Calu3 (cell line): ENCODE measurements at regions not wholly inside any gene's neighbourhood (a gene's known extent, or its start where the extent isn't known, plus 50 kb on each side); places are given as distances from the start of the nearest gene placed in this dataset.

Source experiments
- BruUV-seq: library from RNA; stranded (reverse); fragments of 400-500 nt; replicated peaks from 2 replicates; lab custom pipeline; 2021; lab: Mats Ljungman, UMichigan
- CTCF ChIA-PET: fragments of 300-600 bp; sonication (Branson Sonifier 250); formaldehyde crosslinking; loops from one replicate; lab custom pipeline; 2022; ENCODE audit warnings: antibody characterized with exemption; lab: Charles Lee
- DNase-seq: peaks from one replicate; pipeline ENCODE4 v3.0.0; 2022
- H3K27ac Mint-ChIP-seq: one replicate; pipeline ENCODE4 v1.8.0; 2022; ENCODE audit warnings: mixed read lengths; ENCODE audit not compliant: unreplicated experiment
- H3K27me3 Mint-ChIP-seq: one replicate; pipeline ENCODE4 v1.8.0; 2022; ENCODE audit warnings: mixed read lengths; ENCODE audit not compliant: unreplicated experiment
- H3K36me3 Mint-ChIP-seq: one replicate; pipeline ENCODE4 v1.8.0; 2022; ENCODE audit warnings: mild to moderate bottlenecking, moderate library complexity, mixed read lengths; ENCODE audit not compliant: insufficient read depth, unreplicated experiment
- H3K4me1 Mint-ChIP-seq: one replicate; pipeline ENCODE4 v1.8.0; 2022; ENCODE audit warnings: mild to moderate bottlenecking, low read depth, mixed read lengths; ENCODE audit not compliant: unreplicated experiment
- H3K4me3 Mint-ChIP-seq: one replicate; pipeline ENCODE4 v1.8.0; 2022; ENCODE audit warnings: mild to moderate bottlenecking, low read depth, moderate library complexity, mixed read lengths; ENCODE audit not compliant: unreplicated experiment
- H3K9me3 Mint-ChIP-seq: one replicate; pipeline ENCODE4 v1.8.0; 2022; ENCODE audit warnings: low read depth, mixed read lengths; ENCODE audit not compliant: unreplicated experiment
- intact Hi-C: fragments of 100-400 bp; cut with micrococcal nuclease; formaldehyde crosslinking; loops from one replicate; pipeline ENCODE4 v1.10.0; 2022; ENCODE audit not compliant: unreplicated experiment
- TF ChIP-seq, protein P1 (sequence below): fragments of 200-600 bp; IDR thresholded peaks from one replicate; pipeline ENCODE4 v1.8.0; 2022; ENCODE audit warnings: antibody characterized with exemption; ENCODE audit not compliant: unreplicated experiment

DNA sequence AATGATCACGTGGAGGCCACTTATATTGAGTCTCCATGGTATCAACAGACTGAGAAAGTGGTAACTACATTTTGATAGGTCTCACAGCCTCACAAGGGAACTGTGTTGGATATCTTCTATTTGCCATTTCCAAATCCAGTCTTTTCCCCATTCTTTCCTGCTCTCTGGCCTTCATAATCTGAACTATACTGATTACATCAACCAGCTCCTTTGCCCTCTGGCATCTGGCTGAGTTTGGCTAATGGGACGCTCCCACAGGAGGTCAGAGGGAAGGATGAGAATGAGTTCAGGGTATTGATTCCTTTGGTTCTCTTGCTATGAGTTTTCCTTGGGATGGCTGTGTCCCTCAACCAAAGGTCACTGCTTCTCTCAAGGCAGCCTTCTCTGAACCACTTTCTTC lies 152.6 kb downstream of the RTL9 start:
- no peaks in the 10 kb centered on the region for H3K9me3 Mint-ChIP-seq
- TF ChIP-seq, protein P1, sequence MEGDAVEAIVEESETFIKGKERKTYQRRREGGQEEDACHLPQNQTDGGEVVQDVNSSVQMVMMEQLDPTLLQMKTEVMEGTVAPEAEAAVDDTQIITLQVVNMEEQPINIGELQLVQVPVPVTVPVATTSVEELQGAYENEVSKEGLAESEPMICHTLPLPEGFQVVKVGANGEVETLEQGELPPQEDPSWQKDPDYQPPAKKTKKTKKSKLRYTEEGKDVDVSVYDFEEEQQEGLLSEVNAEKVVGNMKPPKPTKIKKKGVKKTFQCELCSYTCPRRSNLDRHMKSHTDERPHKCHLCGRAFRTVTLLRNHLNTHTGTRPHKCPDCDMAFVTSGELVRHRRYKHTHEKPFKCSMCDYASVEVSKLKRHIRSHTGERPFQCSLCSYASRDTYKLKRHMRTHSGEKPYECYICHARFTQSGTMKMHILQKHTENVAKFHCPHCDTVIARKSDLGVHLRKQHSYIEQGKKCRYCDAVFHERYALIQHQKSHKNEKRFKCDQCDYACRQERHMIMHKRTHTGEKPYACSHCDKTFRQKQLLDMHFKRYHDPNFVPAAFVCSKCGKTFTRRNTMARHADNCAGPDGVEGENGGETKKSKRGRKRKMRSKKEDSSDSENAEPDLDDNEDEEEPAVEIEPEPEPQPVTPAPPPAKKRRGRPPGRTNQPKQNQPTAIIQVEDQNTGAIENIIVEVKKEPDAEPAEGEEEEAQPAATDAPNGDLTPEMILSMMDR = no peak
- H3K4me3 Mint-ChIP-seq = no peak overlapping the region
- no peaks in the 10 kb centered on the region for H3K36me3 Mint-ChIP-seq
- no peaks in the 10 kb centered on the region for H3K4me1 Mint-ChIP-seq
- H3K27me3 Mint-ChIP-seq = no peaks in the 10 kb centered on the region
- BruUV-seq = no TSS peak
- CTCF ChIA-PET = interaction anchor here (0.5 kb wide), 1 partner anchor 21 kb away, joined by 3 read pairs; no protein-coding TSS in a partner anchor
- no peak for DNase-seq
- no peak overlapping the region for H3K27ac Mint-ChIP-seq
- intact Hi-C loops = no loop called here

GRCh38 chrX:110512341-110512740 lies 153.7 kb downstream of the RTL9 start:
- no peaks in the 10 kb centered on the region for H3K36me3 Mint-ChIP-seq
- BruUV-seq = no TSS peak

GRCh38 chrX:110514509-110514908 lies 155.9 kb downstream of the RTL9 start:
- Mint-ChIP-seq H3K27me3 (no peaks in the 10 kb centered on the region), H3K9me3 (no peaks in the 10 kb centered on the region), H3K4me3 (no peak overlapping the region), H3K4me1 (peaks cover 8% of the 10 kb centered on the region), H3K27ac (no peak overlapping the region), H3K36me3 (no peaks in the 10 kb centered on the region)
- TF ChIP-seq, protein P1 = no peak
- no peak for DNase-seq
- CTCF ChIA-PET = no interaction called here
- intact Hi-C loops = no loop called here
- no TSS peak for BruUV-seq

More at GRCh38 chrX:110512341-110512740, 153.7 kb downstream of the RTL9 start:
- no peaks in the 10 kb centered on the region for H3K27me3 Mint-ChIP-seq
- H3K4me1 Mint-ChIP-seq = peaks cover 1% of the 10 kb centered on the region
- no peak overlapping the region for H3K4me3 Mint-ChIP-seq
- CTCF ChIA-PET = no interaction called here
- DNase-seq = no peak
- no peak overlapping the region for H3K27ac Mint-ChIP-seq
- H3K9me3 Mint-ChIP-seq = no peaks in the 10 kb centered on the region
- intact Hi-C loops = no loop called here
- TF ChIP-seq, protein P1 = no peak

GRCh38 chrX:110519501-110519900 lies 160.9 kb downstream of the RTL9 start:
- H3K9me3 Mint-ChIP-seq = no peaks in the 10 kb centered on the region
- no TSS peak for BruUV-seq
- H3K4me1 Mint-ChIP-seq = peaks cover 8% of the 10 kb centered on the region
- no peaks in the 10 kb centered on the region for H3K27me3 Mint-ChIP-seq
- DNase-seq = no peak
- H3K4me3 Mint-ChIP-seq = no peak overlapping the region
- CTCF ChIA-PET = no interaction called here
- TF ChIP-seq, protein P1 = no peak
- intact Hi-C loops = no loop called here
- no peaks in the 10 kb centered on the region for H3K36me3 Mint-ChIP-seq
- no peak overlapping the region for H3K27ac Mint-ChIP-seq
